HEK293T (cell line): ENCODE measurements at regions not wholly inside any gene's neighbourhood (a gene's known extent, or its start where the extent isn't known, plus 50 kb on each side); places are given as distances from the start of the nearest gene placed in this dataset.

Experiments
- ARNT ChIP-seq: fragments of 450-650 bp; IDR thresholded peaks from 2 replicates; pipeline ENCODE4 v1.6.1; 2017; ENCODE audit warnings: mild to moderate bottlenecking
- BHLHE40 ChIP-seq: fragments of 450-650 bp; IDR thresholded peaks from 2 replicates; pipeline ENCODE4 v1.6.1; 2016; ENCODE audit warnings: mild to moderate bottlenecking, moderate library complexity, borderline replicate concordance
- ELF4 ChIP-seq: fragments of 450-650 bp; IDR thresholded peaks from 2 replicates; pipeline ENCODE4 v1.6.1; 2017; ENCODE audit warnings: antibody characterized with exemption
- FOXM1 ChIP-seq: fragments of 450-650 bp; IDR thresholded peaks from 2 replicates; pipeline ENCODE4 v1.6.1; 2017; ENCODE audit warnings: mild to moderate bottlenecking, borderline replicate concordance
- L3MBTL2 ChIP-seq: fragments of 450-650 bp; conservative IDR thresholded peaks from 2 replicates; pipeline ENCODE4 v1.6.1; 2016; ENCODE audit warnings: mild to moderate bottlenecking
- LEF1 ChIP-seq: fragments of 450-650 bp; IDR thresholded peaks from 2 replicates; pipeline ENCODE4 v1.6.1; 2017; ENCODE audit warnings: mild to moderate bottlenecking, borderline replicate concordance
- SP1 ChIP-seq: fragments of 450-650 bp; IDR thresholded peaks from 2 replicates; pipeline ENCODE4 v1.6.1; 2017
- SUZ12 ChIP-seq: fragments of 450-650 bp; IDR thresholded peaks from 2 replicates; pipeline ENCODE4 v1.6.1; 2016; ENCODE audit warnings: mild to moderate bottlenecking
- ZNF384 ChIP-seq: fragments of 450-650 bp; IDR thresholded peaks from 2 replicates; pipeline ENCODE4 v1.6.1; 2016
- TF ChIP-seq, protein P1 (sequence below): fragments of 450-650 bp; IDR thresholded peaks from 2 replicates; pipeline ENCODE4 v1.6.1; 2016

DNA sequence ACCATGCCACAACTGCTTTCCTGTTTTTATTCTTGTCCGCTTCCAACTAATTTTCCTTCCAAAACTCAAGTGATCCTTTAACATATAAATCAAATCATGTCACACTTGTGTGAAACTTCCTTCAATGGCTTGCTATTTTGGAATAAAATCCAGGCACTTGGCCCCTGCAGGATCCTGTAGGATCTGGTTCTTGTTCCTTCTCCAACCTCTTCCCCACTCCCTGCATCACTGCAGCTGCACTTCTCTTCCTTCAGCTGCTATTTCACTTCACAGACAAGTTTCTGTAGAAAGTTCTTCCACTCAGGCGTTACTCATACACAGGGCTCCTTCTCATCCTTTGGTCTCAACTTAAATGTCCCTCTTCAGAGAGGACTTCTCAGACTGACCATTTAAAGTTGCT is 239.7 kb upstream of the BTG1 start:
- TF ChIP-seq ARNT (no peak), SP1 (no peak), LEF1 (no peak), FOXM1 (no peak), ZNF384 (no peak), BHLHE40 (no peak), SUZ12 (no peak), ELF4 (no peak), L3MBTL2 (no peak)
- TF ChIP-seq, protein P1, sequence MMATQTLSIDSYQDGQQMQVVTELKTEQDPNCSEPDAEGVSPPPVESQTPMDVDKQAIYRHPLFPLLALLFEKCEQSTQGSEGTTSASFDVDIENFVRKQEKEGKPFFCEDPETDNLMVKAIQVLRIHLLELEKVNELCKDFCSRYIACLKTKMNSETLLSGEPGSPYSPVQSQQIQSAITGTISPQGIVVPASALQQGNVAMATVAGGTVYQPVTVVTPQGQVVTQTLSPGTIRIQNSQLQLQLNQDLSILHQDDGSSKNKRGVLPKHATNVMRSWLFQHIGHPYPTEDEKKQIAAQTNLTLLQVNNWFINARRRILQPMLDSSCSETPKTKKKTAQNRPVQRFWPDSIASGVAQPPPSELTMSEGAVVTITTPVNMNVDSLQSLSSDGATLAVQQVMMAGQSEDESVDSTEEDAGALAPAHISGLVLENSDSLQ: no peak
